BLaER1 (cell line): ENCODE measurements at regions not wholly inside any gene's neighbourhood (a gene's known extent, or its start where the extent isn't known, plus 50 kb on each side); places are given as distances from the start of the nearest gene placed in this dataset.

ENCODE experiments used
- H3K27ac ChIP-seq: shearing (Covaris generic); formaldehyde crosslinking; 2 replicates; pipeline ENCODE4 v1.8.1; 2022
- H3K27me3 ChIP-seq: shearing (Covaris generic); formaldehyde crosslinking; 2 replicates; pipeline ENCODE4 v1.8.1; 2022
- H3K36me3 ChIP-seq: shearing (Covaris generic); formaldehyde crosslinking; 2 replicates; pipeline ENCODE4 v1.8.1; 2022
- H3K4me1 ChIP-seq: shearing (Covaris generic); formaldehyde crosslinking; 2 replicates; pipeline ENCODE4 v1.8.1; 2022
- H3K4me2 ChIP-seq: shearing (Covaris generic); formaldehyde crosslinking; 2 replicates; pipeline ENCODE4 v1.8.1; 2022
- H3K4me3 ChIP-seq: shearing (Covaris generic); formaldehyde crosslinking; 2 replicates; pipeline ENCODE4 v1.8.1; 2022
- H3K9ac ChIP-seq: shearing (Covaris generic); formaldehyde crosslinking; 2 replicates; pipeline ENCODE4 v1.8.1; 2022
- H3K9me3 ChIP-seq: shearing (Covaris generic); formaldehyde crosslinking; 2 replicates; pipeline ENCODE4 v1.8.1; 2022
- H4K20me1 ChIP-seq: shearing (Covaris generic); formaldehyde crosslinking; 2 replicates; pipeline ENCODE4 v1.8.1; 2022
- Cebpa-rat ChIP-seq: shearing (Covaris generic); IDR thresholded peaks from 2 replicates; pipeline ENCODE4 v1.8.1; 2022

DNA sequence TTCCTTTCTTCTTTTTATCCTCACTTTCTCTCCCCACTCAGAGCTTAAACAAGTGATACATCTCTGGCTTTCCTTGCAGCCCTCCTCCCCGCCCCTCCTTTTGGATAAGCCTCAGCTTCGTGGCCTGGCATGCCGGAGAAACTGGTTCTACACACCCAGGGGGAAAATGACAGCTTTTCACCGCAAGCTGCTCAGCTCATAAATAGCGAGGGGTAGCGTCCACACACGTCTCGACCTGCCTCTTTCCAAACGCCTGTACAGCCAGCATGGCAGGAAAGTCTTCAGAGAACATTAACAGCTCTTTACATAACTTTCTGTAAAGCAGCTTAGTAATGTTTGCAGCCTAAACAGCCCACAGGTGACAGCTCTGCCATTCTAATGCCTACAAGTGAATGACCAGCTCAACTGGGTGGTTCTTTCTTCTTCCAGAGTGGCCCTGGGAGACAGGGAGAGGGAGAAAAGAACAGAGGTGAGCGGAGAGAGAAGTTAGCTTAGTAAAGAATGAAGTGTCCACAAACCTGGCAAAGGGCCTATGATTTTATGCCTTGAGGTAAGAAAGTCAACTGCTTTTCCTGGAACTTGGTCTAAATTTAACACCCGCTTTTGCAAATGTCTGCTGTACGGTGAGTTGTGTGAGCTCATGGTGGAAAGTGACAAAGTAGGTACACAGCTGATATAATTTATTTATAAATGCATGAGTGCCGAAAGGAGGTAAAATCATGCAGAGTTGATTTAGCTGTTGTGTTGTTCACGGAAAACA lies 251.5 kb downstream of the TFAP2A start:
- H3K9ac ChIP-seq: no peak overlapping the region
- no peaks in the 10 kb centered on the region for H3K27me3 ChIP-seq
- H3K4me2 ChIP-seq: no peak overlapping the region
- no peaks in the 10 kb centered on the region for H3K36me3 ChIP-seq
- no peak for TF ChIP-seq Cebpa-rat
- H4K20me1 ChIP-seq: no peaks in the 10 kb centered on the region
- H3K4me3 ChIP-seq: no peak overlapping the region
- no peaks in the 10 kb centered on the region for H3K4me1 ChIP-seq
- H3K27ac ChIP-seq: no peak overlapping the region
- peaks cover 9% of the 10 kb centered on the region; the same call in 1 of the 2 replicates for H3K9me3 ChIP-seq

DNA sequence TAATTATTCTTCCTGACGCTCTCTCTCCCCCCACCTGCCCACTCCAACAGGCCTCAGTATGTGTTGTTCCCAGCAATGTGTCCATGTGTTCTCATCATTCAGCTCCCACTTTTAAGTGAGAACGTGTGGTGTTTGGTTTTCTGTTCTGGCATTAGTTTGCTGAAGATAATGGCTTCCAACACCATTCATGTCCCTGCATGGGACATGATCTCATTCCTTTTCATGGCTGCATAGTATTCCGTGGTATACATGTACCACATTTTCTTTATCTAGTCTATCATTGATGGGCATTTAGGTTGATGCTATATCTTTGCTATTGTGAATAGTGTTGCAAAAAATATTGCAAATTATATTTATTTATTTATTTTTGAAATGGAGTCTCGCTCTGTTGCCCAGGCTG lies 258.0 kb downstream of the TFAP2A start:
- Histone ChIP-seq H3K27ac (no peak overlapping the region), H3K9me3 (no peaks in the 10 kb centered on the region), H3K36me3 (no peaks in the 10 kb centered on the region), H3K9ac (no peak overlapping the region), H4K20me1 (no peaks in the 10 kb centered on the region), H3K27me3 (no peaks in the 10 kb centered on the region), H3K4me2 (no peak overlapping the region), H3K4me1 (no peaks in the 10 kb centered on the region), H3K4me3 (no peak overlapping the region)
- no peak for TF ChIP-seq Cebpa-rat

DNA sequence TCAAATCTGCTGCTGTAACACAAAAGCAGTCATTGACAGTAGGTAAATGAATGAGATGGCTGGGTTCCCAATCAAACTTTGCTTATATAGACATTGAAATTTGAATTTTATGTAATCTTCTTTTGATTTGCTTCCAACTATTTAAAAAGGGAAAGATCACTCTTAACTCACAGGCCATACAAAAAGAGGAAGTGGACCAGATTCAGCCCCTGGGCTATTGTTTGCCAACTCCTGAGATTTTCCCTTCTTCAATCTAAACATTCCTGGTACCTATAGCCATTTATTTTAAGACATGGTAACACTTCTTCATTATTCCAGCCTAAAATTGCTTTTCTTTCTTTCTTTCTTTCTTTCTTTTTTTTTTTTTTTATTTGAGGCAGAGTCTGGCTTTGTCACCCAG lies 260.6 kb downstream of the TFAP2A start:
- no peaks in the 10 kb centered on the region for H3K9me3 ChIP-seq
- H3K4me2 ChIP-seq: no peak overlapping the region
- no peak overlapping the region for H3K4me3 ChIP-seq
- H3K4me1 ChIP-seq: no peaks in the 10 kb centered on the region
- H3K27ac ChIP-seq: no peak overlapping the region
- H4K20me1 ChIP-seq: no peaks in the 10 kb centered on the region
- H3K36me3 ChIP-seq: no peaks in the 10 kb centered on the region
- no peak overlapping the region for H3K9ac ChIP-seq
- no peaks in the 10 kb centered on the region for H3K27me3 ChIP-seq
- TF ChIP-seq Cebpa-rat: no peak

DNA sequence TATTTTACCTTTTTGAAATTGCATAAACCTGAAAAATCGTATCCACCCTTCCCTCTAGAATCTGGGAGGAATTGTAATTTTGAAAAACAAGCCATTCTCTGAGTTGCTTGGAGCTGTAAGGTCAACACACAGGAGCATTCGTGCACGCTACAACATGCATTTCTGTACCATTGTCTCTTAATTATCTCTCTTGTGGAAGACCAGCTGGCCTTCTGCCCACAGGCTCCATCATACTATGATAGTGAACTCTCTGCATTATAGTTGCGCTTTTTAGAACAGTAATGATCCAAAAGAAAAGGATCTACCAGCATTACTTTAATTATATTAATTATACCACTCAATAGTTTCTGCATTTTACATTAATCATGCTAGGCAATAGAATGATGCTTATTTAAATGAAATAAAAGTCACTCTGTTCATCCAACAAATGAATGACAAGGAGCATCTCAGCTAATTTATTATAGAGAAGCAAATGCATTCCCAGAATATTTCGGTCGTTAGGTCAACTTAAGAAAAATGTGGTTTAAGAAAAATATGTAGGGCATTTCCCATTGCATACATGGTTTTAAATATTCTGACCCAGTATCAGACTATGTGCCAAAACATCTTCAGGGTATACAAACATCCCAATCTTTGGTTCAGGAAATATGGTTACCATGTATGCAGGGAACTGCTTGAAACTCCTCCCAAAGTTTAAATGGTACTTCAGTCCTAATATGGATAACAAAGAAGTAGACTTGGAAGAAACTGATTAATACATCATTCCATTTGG lies 263.5 kb downstream of the TFAP2A start:
- Histone ChIP-seq H3K4me1 (no peaks in the 10 kb centered on the region), H3K4me3 (no peak overlapping the region), H3K9ac (no peak overlapping the region), H3K4me2 (no peak overlapping the region), H4K20me1 (no peaks in the 10 kb centered on the region), H3K36me3 (no peaks in the 10 kb centered on the region), H3K9me3 (no peaks in the 10 kb centered on the region), H3K27ac (no peak overlapping the region), H3K27me3 (no peaks in the 10 kb centered on the region)
- no peak for TF ChIP-seq Cebpa-rat

DNA sequence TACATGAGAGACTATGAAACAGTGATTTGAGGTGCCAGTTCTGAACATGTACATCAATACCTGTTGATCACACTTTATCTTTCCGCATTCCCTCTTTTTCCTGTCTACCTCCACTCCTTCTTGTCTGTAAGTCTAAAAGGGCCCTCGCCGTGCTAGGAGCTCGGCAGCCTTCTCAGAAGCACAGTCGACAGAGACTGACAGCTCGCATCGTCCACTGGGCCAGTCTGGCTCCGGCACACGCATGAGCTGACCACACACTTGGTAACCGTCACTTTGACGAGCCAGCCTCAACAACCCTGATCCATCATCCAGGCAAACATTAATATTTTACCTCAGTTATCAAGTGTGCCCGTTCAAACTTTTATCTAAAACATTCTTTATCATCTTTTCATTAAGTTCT lies 265.3 kb downstream of the TFAP2A start:
- no peaks in the 10 kb centered on the region for H4K20me1 ChIP-seq
- no peak overlapping the region for H3K4me3 ChIP-seq
- no peaks in the 10 kb centered on the region for H3K27me3 ChIP-seq
- H3K4me2 ChIP-seq: no peak overlapping the region
- H3K9me3 ChIP-seq: no peaks in the 10 kb centered on the region
- no peak overlapping the region for H3K27ac ChIP-seq
- no peak for TF ChIP-seq Cebpa-rat
- no peaks in the 10 kb centered on the region for H3K4me1 ChIP-seq
- no peaks in the 10 kb centered on the region for H3K36me3 ChIP-seq
- H3K9ac ChIP-seq: no peak overlapping the region

DNA sequence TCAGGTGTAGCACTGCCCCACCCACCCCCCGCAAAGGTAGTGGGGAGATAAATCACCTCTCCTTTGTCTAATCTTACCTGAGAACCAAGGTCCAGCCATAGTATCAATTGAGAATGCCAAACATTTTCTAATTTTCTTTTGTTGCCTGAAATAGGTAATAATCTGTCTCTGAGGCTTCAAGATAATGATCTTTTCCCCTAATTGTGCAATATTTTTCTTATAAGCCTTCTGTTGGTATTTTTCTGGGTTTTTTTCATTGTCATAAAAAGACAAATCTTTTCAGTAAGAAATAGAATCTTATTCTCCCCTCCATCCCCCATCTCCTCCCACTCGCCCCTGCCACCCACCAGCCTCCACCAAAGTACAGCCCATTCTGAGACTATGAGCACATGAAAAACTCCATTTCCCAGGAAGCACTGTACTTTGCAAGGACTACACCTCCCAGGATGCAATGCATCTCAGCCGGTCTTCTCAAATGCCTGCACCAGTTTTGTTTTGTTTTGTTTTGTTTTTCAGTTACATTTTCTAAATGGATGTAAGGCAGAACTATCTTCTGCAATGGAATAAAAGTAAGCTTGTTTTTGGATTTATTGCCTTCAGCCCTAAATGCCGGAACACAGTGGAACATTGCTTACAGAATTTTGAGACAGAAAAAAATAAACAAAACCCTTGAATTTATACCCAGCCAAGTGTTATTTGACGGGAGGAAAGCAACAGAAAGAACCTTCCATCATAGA lies 268.0 kb downstream of the TFAP2A start:
- no peak for TF ChIP-seq Cebpa-rat
- Histone ChIP-seq H3K4me1 (no peaks in the 10 kb centered on the region), H3K4me2 (peak overlapping the region; percentile 28), H4K20me1 (no peaks in the 10 kb centered on the region), H3K27me3 (no peaks in the 10 kb centered on the region), H3K27ac (no peak overlapping the region), H3K9ac (no peak overlapping the region), H3K36me3 (no peaks in the 10 kb centered on the region), H3K4me3 (no peak overlapping the region), H3K9me3 (no peaks in the 10 kb centered on the region)

DNA sequence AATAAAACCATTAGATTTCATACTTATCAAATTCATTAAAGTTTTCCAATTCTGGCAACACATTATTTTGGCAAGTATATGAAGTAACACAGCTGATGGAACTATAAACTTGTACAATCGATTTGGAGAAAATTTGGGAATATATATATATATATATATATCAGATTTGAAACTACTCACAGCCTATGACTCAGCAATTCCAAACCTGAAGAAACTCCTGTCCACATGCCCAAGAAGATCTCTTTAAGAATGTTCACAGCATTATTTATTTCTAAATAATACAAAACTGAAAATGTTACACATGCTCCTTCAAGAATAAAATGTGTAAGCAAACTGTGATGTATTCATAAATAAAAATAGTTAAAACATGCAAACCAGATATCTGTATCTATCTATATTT lies 270.1 kb downstream of the TFAP2A start:
- no peak overlapping the region for H3K9ac ChIP-seq
- H3K27ac ChIP-seq: no peak overlapping the region
- H4K20me1 ChIP-seq: no peaks in the 10 kb centered on the region
- H3K4me2 ChIP-seq: no peak overlapping the region
- H3K4me1 ChIP-seq: no peaks in the 10 kb centered on the region
- no peak for TF ChIP-seq Cebpa-rat
- no peak overlapping the region for H3K4me3 ChIP-seq
- no peaks in the 10 kb centered on the region for H3K36me3 ChIP-seq
- H3K27me3 ChIP-seq: no peaks in the 10 kb centered on the region
- H3K9me3 ChIP-seq: no peaks in the 10 kb centered on the region

DNA sequence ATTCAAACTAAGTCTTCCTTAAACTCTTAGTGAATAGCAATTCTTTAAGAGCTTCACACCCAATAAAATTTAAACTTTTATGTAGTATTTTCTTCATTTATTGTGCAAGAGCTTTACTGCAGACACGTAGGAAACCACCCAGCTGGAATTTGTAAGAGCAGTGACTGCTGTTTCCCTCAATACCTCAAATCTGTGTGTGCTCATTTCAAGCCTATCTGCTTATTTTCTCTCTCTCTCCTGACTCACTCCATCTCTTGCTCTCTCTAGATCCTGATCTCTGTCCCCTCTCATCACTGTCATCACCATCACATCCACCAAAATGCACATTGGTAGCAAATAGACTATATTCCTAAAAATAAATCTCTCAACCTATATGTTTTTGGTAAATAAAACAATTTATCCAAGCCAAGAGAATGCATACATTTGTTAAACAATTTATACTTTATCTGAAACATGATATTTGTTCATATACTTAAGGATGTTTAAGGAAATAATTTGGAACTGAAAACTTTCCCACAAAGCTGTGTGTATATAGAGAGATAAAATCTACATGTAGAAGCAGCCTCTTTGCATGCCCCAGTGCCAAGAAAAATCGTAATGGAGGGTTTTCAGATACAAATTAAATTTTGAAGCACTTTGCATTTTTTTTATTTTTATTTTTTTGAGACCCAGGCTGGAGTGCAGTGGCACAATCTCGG lies 273.0 kb downstream of the TFAP2A start:
- no peak for TF ChIP-seq Cebpa-rat
- H3K4me2 ChIP-seq: no peak overlapping the region
- H3K36me3 ChIP-seq: no peaks in the 10 kb centered on the region

DNA sequence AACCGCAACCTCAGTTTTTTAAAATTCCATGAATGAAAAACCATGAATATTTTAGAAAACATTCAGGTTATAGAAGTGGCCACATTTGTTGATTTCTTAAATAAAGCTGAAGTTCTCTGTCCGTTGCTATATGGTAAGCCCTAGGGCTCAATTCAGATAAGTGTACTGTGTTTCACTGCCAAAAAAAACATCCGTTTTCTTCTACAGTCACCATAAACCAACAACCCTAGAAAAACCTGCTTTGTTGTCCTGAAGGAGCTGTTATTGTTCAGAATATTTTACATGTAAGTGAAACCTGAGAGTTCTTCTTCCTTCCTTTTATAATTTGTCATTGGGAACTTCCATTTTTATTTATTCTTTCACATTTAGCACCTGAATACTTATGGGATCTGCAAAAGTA lies 274.1 kb downstream of the TFAP2A start:
- Histone ChIP-seq H3K27ac (no peak overlapping the region), H3K9ac (no peak overlapping the region), H3K36me3 (no peaks in the 10 kb centered on the region), H3K9me3 (no peaks in the 10 kb centered on the region), H3K27me3 (no peaks in the 10 kb centered on the region), H4K20me1 (no peaks in the 10 kb centered on the region), H3K4me3 (no peak overlapping the region), H3K4me2 (no peak overlapping the region), H3K4me1 (no peaks in the 10 kb centered on the region)
- no peak for TF ChIP-seq Cebpa-rat

More for the DNA sequence above, 273.0 kb downstream of the TFAP2A start:
- Histone ChIP-seq H3K27ac (no peak overlapping the region), H4K20me1 (no peaks in the 10 kb centered on the region), H3K4me1 (no peaks in the 10 kb centered on the region), H3K27me3 (no peaks in the 10 kb centered on the region), H3K4me3 (no peak overlapping the region), H3K9ac (no peak overlapping the region), H3K9me3 (no peaks in the 10 kb centered on the region)
